OCI-LY7 (cell line): ENCODE measurements at regions not wholly inside any gene's neighbourhood (a gene's known extent, or its start where the extent isn't known, plus 50 kb on each side); places are given as distances from the start of the nearest gene placed in this dataset.

Experiments
- BruUV-seq: library from RNA; stranded (reverse); fragments of 400-500 nt; replicated peaks from 2 replicates; lab custom pipeline; 2021; lab: Mats Ljungman, UMichigan
- CTCF ChIA-PET: fragments of 300-600 bp; sonication (Branson Sonifier 250); formaldehyde crosslinking; loops from one replicate; lab custom pipeline; 2022; ENCODE audit warnings: antibody characterized with exemption; ENCODE audit not compliant: unreplicated experiment; lab: Charles Lee
- POLR2A ChIA-PET: fragments of 300-600 bp; sonication (Branson Sonifier 250); formaldehyde crosslinking; loops from one replicate; lab custom pipeline; 2022; ENCODE audit warnings: antibody characterized with exemption; lab: Charles Lee
- DNase-seq: peaks from one replicate; pipeline ENCODE4 v3.0.0-alpha.2; 2015; ENCODE audit warnings: low spot score
- H2AFZ ChIP-seq: fragments of 200-600 bp; sonication (generic), shearing (Covaris generic); 2 replicates; pipeline ENCODE4 v1.6.1; 2014; ENCODE audit warnings: mild to moderate bottlenecking, antibody characterized with exemption, low read length, moderate library complexity
- H3K27ac ChIP-seq: fragments of 200-600 bp; sonication (generic); 2 replicates; pipeline ENCODE4 v1.5.1; 2014; ENCODE audit warnings: mixed run types, low read depth, mild to moderate bottlenecking, moderate library complexity, low read length, inconsistent platforms; ENCODE audit not compliant: poor library complexity, severe bottlenecking
- H3K36me3 ChIP-seq: fragments of 200-600 bp; sonication (generic); 2 replicates; pipeline ENCODE4 v1.6.1; 2014; ENCODE audit warnings: mild to moderate bottlenecking, antibody characterized with exemption, low read length, moderate library complexity, mixed read lengths; ENCODE audit not compliant: insufficient read depth
- H3K4me1 ChIP-seq: fragments of 200-600 bp; sonication (generic); 2 replicates; pipeline ENCODE4 v1.5.1; 2014; ENCODE audit warnings: mild to moderate bottlenecking, low read length; ENCODE audit not compliant: insufficient read depth, poor library complexity, severe bottlenecking
- H3K4me2 ChIP-seq: fragments of 200-600 bp; sonication (generic); 2 replicates; pipeline ENCODE4 v1.6.1; 2014; ENCODE audit warnings: mild to moderate bottlenecking, low read length
- H3K4me3 ChIP-seq: fragments of 200-600 bp; sonication (generic); 2 replicates; pipeline ENCODE4 v1.5.1; 2014; ENCODE audit warnings: mild to moderate bottlenecking, low read depth, low read length; ENCODE audit not compliant: poor library complexity, severe bottlenecking
- H3K79me2 ChIP-seq: fragments of 200-600 bp; sonication (generic); 2 replicates; pipeline ENCODE4 v1.6.1; 2016; ENCODE audit warnings: low read depth, mild to moderate bottlenecking, low read length, moderate library complexity, mixed read lengths; ENCODE audit not compliant: insufficient read depth
- H3K9me2 ChIP-seq: fragments of 200-600 bp; sonication (generic); 2 replicates; pipeline ENCODE4 v1.6.1; 2016; ENCODE audit warnings: mild to moderate bottlenecking, low read length, mixed read lengths; ENCODE audit not compliant: insufficient read depth
- H3K9me3 ChIP-seq: fragments of 200-600 bp; sonication (generic); 2 replicates; pipeline ENCODE4 v1.6.1; 2014; ENCODE audit warnings: mild to moderate bottlenecking, mixed run types, low read length, mixed read lengths
- H4K20me1 ChIP-seq: fragments of 200-600 bp; sonication (generic); 2 replicates; pipeline ENCODE4 v1.6.1; 2014; ENCODE audit warnings: mild to moderate bottlenecking, antibody characterized with exemption, low read length, moderate library complexity, mixed read lengths; ENCODE audit not compliant: insufficient read depth
- CTCF ChIP-seq: fragments of 200-600 bp; sonication (generic); conservative IDR thresholded peaks from 2 replicates; pipeline ENCODE4 v1.5.1; 2014; ENCODE audit warnings: mild to moderate bottlenecking, antibody characterized with exemption, low read length, moderate library complexity, mixed read lengths
- EZH2phosphoT487 ChIP-seq: fragments of 200-600 bp; sonication (generic); IDR thresholded peaks from 2 replicates; pipeline ENCODE4 v1.6.1; 2018; ENCODE audit warnings: low read depth, borderline replicate concordance, mild to moderate bottlenecking, mixed run types, antibody characterized with exemption, low read length, moderate library complexity, mixed read lengths
- intact Hi-C: fragments of 100-400 bp; cut with micrococcal nuclease; formaldehyde crosslinking; loops from one replicate; pipeline ENCODE4 v1.10.0; 2022; ENCODE audit not compliant: unreplicated experiment

- DNase-seq, result no peak
- H3K4me1 ChIP-seq, result no peaks in the 10 kb centered on the region
- no peaks in the 10 kb centered on the region for H3K9me2 ChIP-seq
- no peaks in the 10 kb centered on the region for H3K36me3 ChIP-seq
- H3K4me2 ChIP-seq, result no peak overlapping the region
- no peaks in the 10 kb centered on the region for H3K79me2 ChIP-seq
- H3K27ac ChIP-seq, result no peak overlapping the region
- no peak overlapping the region for H3K4me3 ChIP-seq
- no peaks in the 10 kb centered on the region for H3K9me3 ChIP-seq
- no peak for TF ChIP-seq EZH2phosphoT487
- TF ChIP-seq CTCF, result no peak
- intact Hi-C loops, result no loop called here
- ChIA-PET POLR2A (no interaction called here), CTCF (no interaction called here)
- no peaks in the 10 kb centered on the region for H4K20me1 ChIP-seq
- BruUV-seq, result no TSS peak
- H2AFZ ChIP-seq, result no peak overlapping the region
These were observed 696.1 kb downstream of the MATN1 start for GRCh38 chr1:30027247-30027646.

GRCh38 chr1:30024411-30025195 lies 698.8 kb downstream of the MATN1 start:
- no TSS peak for BruUV-seq
- intact Hi-C loops, result no loop called here

More at GRCh38 chr1:30024411-30025195, 698.8 kb downstream of the MATN1 start:
- H3K36me3 ChIP-seq, result no peaks in the 10 kb centered on the region
- no peak for TF ChIP-seq EZH2phosphoT487
- TF ChIP-seq CTCF, result no peak
- H3K4me2 ChIP-seq, result no peak overlapping the region
- no peaks in the 10 kb centered on the region for H3K4me1 ChIP-seq
- no peaks in the 10 kb centered on the region for H3K9me3 ChIP-seq
- no peak overlapping the region for H3K27ac ChIP-seq
- H3K9me2 ChIP-seq, result no peaks in the 10 kb centered on the region
- H3K4me3 ChIP-seq, result no peak overlapping the region
- no peaks in the 10 kb centered on the region for H4K20me1 ChIP-seq
- H2AFZ ChIP-seq, result no peak overlapping the region
- no peaks in the 10 kb centered on the region for H3K79me2 ChIP-seq
- ChIA-PET CTCF (no interaction called here), POLR2A (no interaction called here)
- DNase-seq, result no peak
